IMR-90 (cell line): ENCODE measurements at regions not wholly inside any gene's neighbourhood (a gene's known extent, or its start where the extent isn't known, plus 50 kb on each side); places are given as distances from the start of the nearest gene placed in this dataset.

Experiments
- ATAC-seq: fragments of 200-7000 bp; cut with Tn5 transposase; 2 replicates; pipeline ENCODE4 v1.9.1; 2020; ENCODE audit warnings: low read depth, mild to moderate bottlenecking, moderate library complexity
- BruUV-seq: library from RNA; stranded (reverse); fragments of 400-500 nt; replicated peaks from 2 replicates; lab custom pipeline; 2021; lab: Mats Ljungman, UMichigan
- CTCF ChIA-PET: fragments of 300-600 bp; formaldehyde crosslinking; extraction: SDS; loops from one replicate; lab custom pipeline; 2021; ENCODE audit warnings: antibody characterized with exemption; lab: Yijun Ruan, JAX
- POLR2A ChIA-PET: fragments of 300-600 bp; sonication (Branson Sonifier 250); formaldehyde crosslinking; loops from one replicate; lab custom pipeline; 2022; ENCODE audit warnings: antibody characterized with exemption; ENCODE audit not compliant: unreplicated experiment; lab: Charles Lee
- DNase-seq: peaks from one replicate; pipeline ENCODE4 v3.0.0; 2013
- H2AFZ ChIP-seq: replicated peaks from 2 replicates; pipeline ENCODE3; 2013; ENCODE audit warnings: low read length, mild to moderate bottlenecking; ENCODE audit not compliant: poor library complexity
- H2AK5ac ChIP-seq: 2 replicates; pipeline ENCODE4 v1.6.1; 2013; ENCODE audit warnings: low read depth, low read length, inconsistent platforms
- H2AK9ac ChIP-seq: replicated peaks from 2 replicates; pipeline ENCODE3; 2013; ENCODE audit warnings: mild to moderate bottlenecking, low read depth, low read length, moderate library complexity; ENCODE audit not compliant: poor library complexity
- H2BK120ac ChIP-seq: 2 replicates; pipeline ENCODE4 v1.6.1; 2013; ENCODE audit warnings: low read depth, low read length, inconsistent platforms
- H2BK15ac ChIP-seq: 3 replicates; pipeline ENCODE4 v1.6.1; 2013; ENCODE audit warnings: low read depth, low read length, inconsistent platforms
- H2BK20ac ChIP-seq: 2 replicates; pipeline ENCODE4 v1.6.1; 2013; ENCODE audit warnings: low read depth, mild to moderate bottlenecking, inconsistent platforms, low read length, moderate library complexity
- H2BK5ac ChIP-seq: 2 replicates; pipeline ENCODE4 v1.6.1; 2013; ENCODE audit warnings: mild to moderate bottlenecking, low read depth, low read length, inconsistent platforms; ENCODE audit not compliant: poor library complexity, severe bottlenecking
- H3K14ac ChIP-seq: replicated peaks from 2 replicates; pipeline ENCODE4 v1.6.1; 2013; ENCODE audit warnings: low read depth, low read length, inconsistent platforms
- H3K18ac ChIP-seq: 2 replicates; pipeline ENCODE4 v1.6.1; 2013; ENCODE audit warnings: low read depth, low read length, control low read depth
- H3K23ac ChIP-seq: 2 replicates; pipeline ENCODE4 v1.6.1; 2013; ENCODE audit warnings: low read depth, low read length, inconsistent platforms
- H3K27ac ChIP-seq: 2 replicates; pipeline ENCODE4 v1.5.1; 2013; ENCODE audit warnings: mild to moderate bottlenecking, control low read depth, low read length; ENCODE audit not compliant: insufficient read depth
- H3K27me3 ChIP-seq: 2 replicates; pipeline ENCODE4 v1.6.1; 2013; ENCODE audit warnings: low read length; ENCODE audit not compliant: control insufficient read depth, insufficient read depth
- H3K36me3 ChIP-seq: 2 replicates; pipeline ENCODE4 v1.6.1; 2013; ENCODE audit warnings: low read length, mixed read lengths; ENCODE audit not compliant: control insufficient read depth, insufficient read depth
- H3K4ac ChIP-seq: 2 replicates; pipeline ENCODE4 v1.6.1; 2013; ENCODE audit warnings: low read depth, low read length, inconsistent platforms
- H3K4me1 ChIP-seq: 2 replicates; pipeline ENCODE4 v1.6.1; 2013; ENCODE audit warnings: low read length, mixed read lengths; ENCODE audit not compliant: control insufficient read depth, insufficient read depth
- H3K4me2 ChIP-seq: 2 replicates; pipeline ENCODE4 v1.6.1; 2013; ENCODE audit warnings: low read depth, mild to moderate bottlenecking, control low read depth, low read length, moderate library complexity
- H3K4me3 ChIP-seq: 2 replicates; pipeline ENCODE4 v1.5.1; 2013; ENCODE audit warnings: low read depth, mild to moderate bottlenecking, control low read depth, low read length, moderate library complexity; ENCODE audit not compliant: insufficient read depth
- H3K56ac ChIP-seq: 2 replicates; pipeline ENCODE4 v1.6.1; 2013; ENCODE audit warnings: low read length, inconsistent platforms; ENCODE audit not compliant: insufficient read depth; ENCODE audit errors: extremely low read depth
- H3K79me1 ChIP-seq, 2 experiments: 2 replicates each; pipeline ENCODE4 v1.6.1; 2013; ENCODE audit warnings: low read length in 2 of 2, inconsistent platforms in 1 of 2, low read depth in 1 of 2
- H3K9ac ChIP-seq: 2 replicates; pipeline ENCODE4 v1.6.1; 2013; ENCODE audit warnings: low read depth, low read length, control low read depth
- H3K9me1 ChIP-seq: 2 replicates; pipeline ENCODE4 v1.6.1; 2013; ENCODE audit warnings: low read length, inconsistent platforms; ENCODE audit not compliant: insufficient read depth
- H3K9me3 ChIP-seq: 2 replicates; pipeline ENCODE4 v1.6.1; 2013; ENCODE audit warnings: low read length; ENCODE audit not compliant: control insufficient read depth, insufficient read depth
- H4K20me1 ChIP-seq: 2 replicates; pipeline ENCODE4 v1.6.1; 2013; ENCODE audit warnings: low read length, inconsistent platforms; ENCODE audit not compliant: insufficient read depth
- H4K5ac ChIP-seq: 2 replicates; pipeline ENCODE4 v1.6.1; 2013; ENCODE audit warnings: mild to moderate bottlenecking, low read depth, low read length, control low read depth
- H4K8ac ChIP-seq, 2 experiments: 2 replicates each; pipeline ENCODE4 v1.6.1; 2013; ENCODE audit warnings: low read depth in 2 of 2, low read length in 2 of 2, control low read depth in 1 of 2, inconsistent platforms in 1 of 2
- H4K91ac ChIP-seq: 2 replicates; pipeline ENCODE4 v1.6.1; 2013; ENCODE audit warnings: low read depth, low read length, inconsistent platforms; ENCODE audit not compliant: insufficient read depth
- CTCF ChIP-seq: conservative IDR thresholded peaks from 2 replicates; pipeline ENCODE4 v1.5.1; 2012; ENCODE audit warnings: mild to moderate bottlenecking, low read depth, low read length, improper control_type of control experiment
- RAD21 ChIP-seq: IDR thresholded peaks from 2 replicates; pipeline ENCODE4 v1.6.1; 2012; ENCODE audit warnings: low read length, improper control_type of control experiment
- WGBS, 2 experiments: methylation state at CpG; one replicate each; pipeline versions ENCODE4 v1.1.5 to v1.1.7; 2013; ENCODE audit warnings: missing lambda C conversion rate in 2 of 2; ENCODE audit not compliant: insufficient read length in 1 of 2; ENCODE audit errors: extremely low coverage in 2 of 2; 5-methylcytosine and 5-hydroxymethylcytosine counted together
- dilution Hi-C: fragments of 300-500 bp; cut with HindIII; formaldehyde crosslinking; loops from one replicate; pipeline ENCODE4 v1.14.3; 2018; ENCODE audit warnings: low sequenced_read_pairs; ENCODE audit not compliant: unreplicated experiment
- in situ Hi-C: fragments of 300-500 bp; cut with MboI; formaldehyde crosslinking; loops from 3 replicates; pipeline ENCODE4 v1.14.3; 2019; ENCODE audit warnings: low sequenced_read_pairs, inconsistent platforms, mixed read lengths
- intact Hi-C: fragments of 100-400 bp; cut with micrococcal nuclease; formaldehyde crosslinking; loops from 2 replicates; pipeline ENCODE4 v1.10.0; 2022

- Histone ChIP-seq H3K4ac (no peak overlapping the region), H2BK120ac (no peak overlapping the region), H2AK9ac (no peak overlapping the region), H4K8ac (no peak overlapping the region), H4K91ac (no peak overlapping the region), H3K9me3 (no peaks in the 10 kb centered on the region), H3K9ac (no peak overlapping the region), H3K18ac (no peak overlapping the region), H3K9me1 (no peaks in the 10 kb centered on the region), H2AFZ (no peak overlapping the region), H3K4me3 (no peak overlapping the region), H3K27me3 (no peaks in the 10 kb centered on the region), H2AK5ac (no peak overlapping the region), H3K4me1 (no peaks in the 10 kb centered on the region), H4K5ac (no peak overlapping the region), H4K20me1 (no peaks in the 10 kb centered on the region), H2BK20ac (no peak overlapping the region), H2BK15ac (no peak overlapping the region), H3K23ac (no peak overlapping the region), H3K4me2 (no peak overlapping the region), H3K14ac (no peak overlapping the region), H3K79me1 (no peaks in the 10 kb centered on the region), H3K56ac (no peak overlapping the region), H3K36me3 (no peaks in the 10 kb centered on the region), H3K27ac (no peak overlapping the region), H2BK5ac (no peak overlapping the region)
- BruUV-seq: no TSS peak
- no CpG with 5 or more reads among the region's 2 CpGs for WGBS, 2 experiments
- in situ Hi-C loops: no loop called here
- intact Hi-C loops: no loop called here
- CTCF ChIA-PET: interaction anchor here (1.3 kb wide), 1 partner anchor 11 kb away, joined by 3 read pairs; no protein-coding TSS in a partner anchor
- ATAC-seq: no peak
- dilution Hi-C loops: no loop called here
- DNase-seq: no peak
- POLR2A ChIA-PET: no interaction called here
- TF ChIP-seq CTCF (no peak), RAD21 (no peak)
These were observed 1781.1 kb upstream of the SEL1L start for GRCh38 chr14:83314764-83315163.
